Activated T-cell treated with anti-CD3 and anti-CD28 coated beads for 48 hours (primary cell): ENCODE measurements at regions not wholly inside any gene's neighbourhood (a gene's known extent, or its start where the extent isn't known, plus 50 kb on each side); places are given as distances from the start of the nearest gene placed in this dataset.

Source experiments
- DNase-seq: peaks from one replicate; pipeline ENCODE4 v3.0.0-alpha.2; 2020; ENCODE audit warnings: low read depth

DNA sequence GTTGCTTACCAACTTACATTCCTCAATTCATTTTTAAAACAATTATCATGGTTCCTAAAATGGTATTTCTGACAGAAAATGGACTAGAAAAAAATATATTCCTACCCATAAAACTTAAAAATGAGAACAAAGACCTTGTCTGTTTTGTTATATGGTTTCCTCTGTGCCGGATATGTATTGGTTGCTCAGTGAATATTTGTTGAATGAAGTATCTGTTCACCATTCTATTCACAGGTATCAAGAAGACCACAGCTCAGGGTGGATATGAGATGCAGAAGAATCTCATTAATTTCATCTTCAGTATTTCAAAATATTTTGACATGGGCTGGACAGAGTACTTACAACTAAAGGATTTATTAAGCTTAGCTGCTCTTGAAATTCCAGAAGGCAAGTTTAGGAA is 58.1 kb downstream of the TUSC7 start:
- DNase-seq = no peak

DNA sequence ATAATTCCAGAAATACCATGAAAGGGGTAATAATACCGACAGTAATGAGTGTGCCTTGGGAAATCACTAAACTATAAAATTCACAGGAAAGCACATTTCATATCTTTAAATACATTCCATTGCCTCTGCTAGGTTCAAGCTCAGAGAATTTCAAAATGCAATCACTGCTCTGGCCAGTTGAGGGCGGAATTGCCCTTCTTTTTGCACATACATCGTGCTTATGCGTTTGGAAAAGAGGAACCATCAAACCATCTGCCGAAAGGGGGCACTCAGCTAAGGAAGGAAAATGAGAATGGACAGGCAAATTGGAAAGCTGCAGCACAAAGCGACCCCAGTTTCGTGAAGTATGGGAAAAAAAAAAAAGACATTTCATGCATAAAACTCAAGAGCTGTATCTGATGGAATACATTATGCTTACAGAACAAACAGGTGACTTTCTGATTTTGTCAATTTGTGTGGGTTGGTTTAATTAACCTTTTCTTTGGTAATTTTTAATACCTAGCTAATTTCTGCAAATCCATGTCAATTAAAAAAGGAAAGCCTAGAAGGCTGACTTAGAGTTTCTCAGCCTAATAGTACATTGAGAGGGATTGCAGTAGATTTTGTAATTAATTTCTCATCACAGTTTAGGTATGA is 61.4 kb downstream of the TUSC7 start:
- DNase-seq = peak; percentile 33

DNA sequence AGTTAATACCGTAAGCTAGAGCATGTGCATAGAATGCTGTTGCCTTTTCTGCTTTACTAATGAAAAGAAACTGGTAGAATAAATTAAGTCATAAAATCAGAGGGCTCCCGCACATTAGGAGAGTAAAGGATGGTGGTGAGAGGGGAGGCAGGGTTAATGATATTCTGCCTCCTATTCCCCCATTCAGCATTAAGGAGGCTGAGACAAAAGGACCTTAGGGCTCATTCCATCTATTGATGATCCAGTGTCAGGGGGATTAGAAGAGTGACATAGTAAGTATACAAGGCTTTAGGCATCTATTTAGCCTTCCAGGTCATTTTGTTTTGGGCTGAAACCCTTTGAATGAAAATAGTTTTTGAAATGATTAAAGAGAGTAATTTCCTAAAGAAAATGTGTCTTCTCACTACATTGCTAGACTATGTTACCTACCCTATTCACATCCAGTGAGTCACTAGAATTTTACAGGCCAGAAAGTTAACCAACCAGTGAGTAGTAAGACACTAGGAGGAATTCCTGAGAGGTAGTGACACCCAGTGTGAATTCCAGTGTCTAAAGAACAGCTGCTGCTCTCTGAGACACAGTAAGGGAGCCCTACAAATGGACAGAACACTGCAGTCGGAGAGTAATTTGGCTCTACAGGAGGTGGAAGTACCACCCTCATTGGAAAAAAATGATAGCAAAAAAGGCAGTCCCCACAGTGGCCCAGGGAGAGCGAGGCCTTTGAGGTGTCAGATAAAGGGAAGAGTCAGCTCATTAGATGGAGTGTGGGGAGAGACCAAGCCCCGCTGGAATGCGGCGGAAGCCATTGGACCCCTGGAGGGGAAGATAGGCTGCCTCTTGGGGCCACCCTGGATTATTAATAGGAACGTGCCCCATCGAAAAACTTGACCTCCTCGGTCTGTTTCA is 67.6 kb downstream of the TUSC7 start:
- DNase-seq = no peak

DNA sequence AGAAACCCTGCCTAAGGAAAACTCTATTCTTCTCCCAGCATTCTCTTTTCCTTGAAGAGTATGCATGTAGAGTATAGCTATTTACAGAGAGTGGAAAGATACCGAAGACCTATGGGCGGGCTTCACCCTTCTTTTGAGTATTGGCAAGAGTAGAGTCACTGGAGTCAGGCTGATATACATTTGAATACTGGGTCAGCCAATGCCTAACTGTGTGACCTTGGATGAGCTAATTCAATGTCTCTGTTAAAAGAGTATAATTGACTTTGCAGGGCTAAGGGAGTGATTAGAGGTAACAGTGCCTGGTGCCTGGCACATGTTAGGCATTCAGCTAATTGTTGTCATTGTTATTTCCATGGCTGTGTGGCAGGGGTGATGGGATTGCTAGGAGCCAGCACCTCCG is 75.6 kb downstream of the TUSC7 start:
- DNase-seq = no peak

DNA sequence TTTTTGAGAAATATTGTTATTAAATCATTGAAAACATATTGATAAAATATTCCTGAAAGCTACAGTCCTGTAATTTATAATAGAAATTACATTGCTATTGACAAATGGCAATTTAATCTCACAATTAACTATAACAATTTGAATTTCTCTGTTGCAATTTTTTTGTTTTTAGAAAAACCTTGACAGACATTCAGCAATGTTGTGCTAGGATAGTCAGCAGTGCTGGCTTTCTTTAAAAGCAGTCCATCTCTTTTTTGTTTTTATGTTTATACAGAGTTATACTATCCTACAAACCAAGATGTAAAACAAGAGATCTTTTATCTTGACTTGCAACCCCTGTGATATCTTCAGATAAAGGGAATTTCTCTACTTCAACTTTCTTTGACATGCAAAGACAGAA is 93.1 kb downstream of the TUSC7 start:
- no peak for DNase-seq

DNA sequence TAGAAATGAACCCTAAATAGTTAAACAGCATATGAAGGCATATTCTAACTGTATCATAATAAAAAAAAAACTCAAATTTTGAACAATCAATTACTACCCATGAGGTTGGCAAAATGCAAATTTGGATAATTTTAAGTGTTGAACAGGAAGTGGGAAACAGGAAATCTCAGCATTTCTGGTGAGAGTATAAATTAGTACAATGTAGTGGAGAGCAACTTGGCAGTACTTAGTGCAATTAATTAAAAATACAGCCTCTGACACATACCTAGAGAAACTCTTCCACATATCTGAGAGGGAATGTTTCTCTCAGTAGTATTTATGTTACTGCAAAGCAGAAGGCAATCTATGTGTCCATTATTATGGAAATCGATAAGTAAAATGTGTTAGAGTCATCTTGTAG is 96.8 kb downstream of the TUSC7 start:
- DNase-seq = no peak

DNA sequence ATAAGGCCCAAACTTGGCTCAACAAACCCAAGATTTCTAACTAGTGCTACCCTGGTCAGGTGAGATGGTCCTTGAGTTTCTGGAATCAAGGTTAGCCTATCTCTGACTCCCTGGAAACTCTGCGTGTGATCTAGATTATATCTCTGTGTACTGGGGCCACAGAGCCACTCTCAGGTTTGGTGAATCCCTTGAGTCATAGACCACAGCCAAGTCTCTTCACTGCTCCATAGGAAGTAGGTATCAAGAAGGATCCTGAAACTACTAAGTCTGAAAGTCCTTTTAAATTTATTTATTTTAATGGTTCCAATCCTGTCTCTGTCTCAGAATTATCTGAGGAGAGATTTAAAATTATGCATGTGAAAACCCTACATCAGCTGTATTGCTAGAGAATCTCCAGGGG is 99.1 kb downstream of the TUSC7 start:
- DNase-seq = no peak

DNA sequence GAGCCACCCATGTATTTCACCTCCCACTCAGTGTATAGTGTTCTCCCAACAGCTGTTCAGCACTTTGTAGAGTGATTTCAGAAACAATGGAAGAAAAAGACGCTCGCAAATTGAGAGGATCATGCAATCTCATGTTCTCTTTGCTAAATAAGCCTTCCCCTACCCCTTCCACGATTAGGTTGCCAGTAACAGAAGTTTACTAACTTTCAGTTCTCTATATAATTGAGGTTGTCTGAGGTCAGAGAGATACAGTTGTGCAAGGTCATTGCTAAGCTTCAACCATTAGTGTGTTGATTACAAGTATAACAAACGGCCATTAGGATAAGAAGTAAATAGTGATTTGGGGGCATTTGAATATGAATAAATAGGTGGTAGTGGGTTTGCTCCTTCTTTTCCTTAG is 99.6 kb downstream of the TUSC7 start:
- no peak for DNase-seq

DNA sequence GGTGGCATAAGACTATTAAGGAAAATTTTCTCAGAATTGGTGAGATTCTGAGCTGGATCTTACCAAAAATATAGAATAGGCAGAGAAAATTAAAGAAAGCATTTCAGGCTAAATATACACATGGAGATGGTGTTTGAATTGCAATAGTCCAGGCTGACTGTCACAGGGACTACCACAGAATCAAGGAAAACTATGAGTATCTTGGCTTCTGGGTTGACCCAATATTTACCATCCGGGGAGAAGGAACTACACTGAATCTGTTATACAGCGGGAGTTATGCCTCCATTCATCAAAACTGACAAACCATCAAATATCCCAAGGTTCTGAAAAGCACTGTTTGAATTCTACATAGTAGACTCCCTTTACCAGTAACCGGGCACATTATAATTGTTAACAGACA is 102.2 kb downstream of the TUSC7 start:
- DNase-seq = no peak

DNA sequence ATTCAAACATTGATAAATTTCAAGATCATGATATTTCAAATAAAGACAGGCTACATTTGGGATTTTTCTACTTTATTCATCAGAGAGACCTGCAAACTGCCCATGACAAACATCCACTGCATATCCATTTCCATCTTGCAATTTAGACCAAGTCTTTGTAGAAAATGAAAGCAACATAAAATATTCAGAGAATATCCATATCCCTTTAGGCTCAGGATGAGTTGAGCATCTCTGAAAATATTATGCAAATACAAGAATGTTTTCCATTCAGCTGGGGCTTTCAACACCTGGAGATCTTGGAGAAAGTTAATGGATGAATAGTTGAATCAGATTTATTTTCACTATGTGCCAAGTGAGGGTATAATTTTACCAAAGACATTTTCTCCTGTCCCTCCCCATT is 103.4 kb downstream of the TUSC7 start:
- DNase-seq = no peak

DNA sequence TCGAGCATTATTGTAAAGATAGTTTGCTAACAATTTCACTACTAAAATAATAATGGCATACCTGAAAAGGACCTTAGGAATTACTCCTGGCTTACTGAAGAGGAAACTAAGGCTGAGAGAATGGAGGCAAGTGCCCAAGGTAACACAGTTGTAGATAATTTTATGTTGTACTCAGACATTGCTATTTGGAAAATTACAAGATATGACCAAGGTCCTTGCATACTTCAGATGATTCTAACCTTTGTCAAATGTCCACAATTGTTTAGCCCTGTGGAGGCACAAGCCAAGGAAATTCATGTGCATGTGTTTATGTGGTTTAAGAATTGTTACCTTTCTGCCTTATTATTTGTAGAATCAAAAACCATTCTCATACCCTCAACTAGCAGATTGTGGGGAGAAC is 105.7 kb downstream of the TUSC7 start:
- DNase-seq = no peak

DNA sequence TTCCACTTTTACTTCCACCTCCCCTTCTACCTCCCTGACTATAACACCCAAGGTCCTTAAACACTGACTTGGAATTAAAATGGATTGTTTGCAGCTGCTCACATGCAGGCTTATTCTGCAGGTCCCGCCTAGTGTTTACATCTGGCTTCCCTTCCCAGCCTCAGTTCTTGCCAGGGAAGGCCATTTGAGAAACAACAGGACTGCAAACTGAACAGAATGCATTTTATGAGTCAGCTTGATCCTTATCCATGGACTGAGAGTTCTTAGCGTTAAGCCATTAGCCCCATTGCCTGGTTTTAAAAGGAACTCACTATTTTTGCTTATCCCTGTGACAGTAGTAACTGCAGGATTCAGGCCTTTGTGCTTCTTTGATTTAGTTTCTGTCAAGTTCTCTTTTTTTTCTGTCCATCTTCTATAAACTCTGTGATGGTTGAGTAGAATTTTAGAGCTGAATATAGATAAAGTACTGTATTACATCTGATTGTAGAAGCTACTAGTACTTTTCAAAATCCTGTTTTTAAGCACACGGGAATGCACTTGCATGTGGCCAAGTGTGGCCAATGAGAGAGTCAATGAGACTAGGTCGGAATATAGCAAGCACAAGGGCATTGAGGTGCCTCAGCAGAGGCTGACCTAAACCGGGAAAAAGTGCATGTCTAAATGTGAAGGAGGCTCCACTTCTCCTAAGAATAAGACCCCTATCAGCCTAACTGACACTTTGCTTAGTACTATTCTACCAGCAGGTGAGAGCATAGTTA is 106.4 kb downstream of the TUSC7 start:
- no peak for DNase-seq

DNA sequence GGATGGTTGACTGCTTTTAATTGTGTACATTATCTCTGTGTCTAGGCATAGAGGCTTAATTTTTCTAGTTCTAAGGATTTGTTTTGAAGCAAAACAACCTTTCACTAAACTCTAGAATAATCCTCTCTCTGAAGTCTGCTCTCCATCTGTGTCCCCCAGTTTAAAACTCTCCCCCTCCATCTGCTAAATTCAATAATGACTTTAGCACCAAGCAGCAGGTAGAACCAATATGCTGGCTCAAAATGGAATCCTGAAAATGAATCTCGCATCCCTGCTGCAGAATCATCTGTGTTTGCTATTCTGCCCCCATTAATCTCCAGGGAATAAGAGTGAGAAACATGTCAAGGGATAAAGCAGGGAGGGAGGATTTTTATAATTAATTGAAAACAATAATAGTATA is 111.8 kb downstream of the TUSC7 start:
- no peak for DNase-seq

DNA sequence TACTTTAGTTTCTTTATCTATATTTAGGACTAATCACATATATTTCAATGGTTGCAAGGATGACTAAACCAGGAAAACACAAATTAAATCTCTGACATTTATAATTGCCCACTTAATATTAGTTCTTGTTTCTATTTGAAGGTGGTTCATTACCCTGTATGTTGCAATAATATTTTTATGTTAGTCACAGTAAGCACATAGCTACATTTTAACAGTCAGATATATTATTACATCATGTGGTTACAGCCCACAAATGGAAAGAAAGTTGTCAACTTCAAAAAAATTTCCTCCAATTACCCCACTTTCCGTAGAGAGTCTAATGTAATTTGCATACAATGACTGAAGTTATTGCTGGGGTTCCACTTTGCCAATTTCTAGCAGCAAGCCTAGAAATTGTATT is 114.6 kb downstream of the TUSC7 start:
- no peak for DNase-seq

DNA sequence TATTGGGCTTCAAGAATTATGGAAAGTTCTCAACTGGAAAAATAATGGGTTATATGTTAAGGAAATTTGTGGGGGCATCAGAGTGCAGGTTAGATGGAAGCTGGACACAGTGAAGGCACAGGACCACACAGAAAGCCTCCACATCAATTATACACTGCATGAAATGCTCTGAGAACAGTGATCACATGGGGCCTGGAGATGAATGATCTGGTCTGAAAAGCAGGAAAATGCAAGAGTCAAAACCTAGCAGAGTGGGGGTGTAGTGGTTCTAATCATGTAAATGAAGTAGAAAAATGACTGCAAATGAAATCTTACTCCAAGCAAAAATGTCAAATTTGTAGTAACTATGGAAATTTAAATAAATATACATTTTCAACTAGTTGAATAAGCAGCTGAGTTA is 123.6 kb downstream of the TUSC7 start:
- DNase-seq = no peak

DNA sequence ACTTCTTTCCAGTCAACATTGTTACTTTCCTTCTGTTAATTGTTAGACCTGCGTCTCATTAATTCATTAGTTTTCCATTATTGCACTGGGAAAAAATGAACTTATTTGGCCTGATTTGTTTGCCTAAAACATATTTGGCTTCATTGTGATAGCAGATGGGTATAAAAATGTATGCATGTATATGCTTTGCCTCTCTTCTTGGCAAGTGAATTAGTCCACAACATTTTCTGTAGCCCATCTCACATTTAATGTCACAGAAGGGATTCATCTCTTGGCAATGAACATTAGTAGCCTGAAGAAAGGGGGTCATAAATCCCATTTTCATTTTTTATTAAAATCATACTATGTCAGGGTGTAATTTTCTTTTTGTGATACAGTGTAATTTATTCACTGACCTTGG is 125.2 kb downstream of the TUSC7 start:
- no peak for DNase-seq

DNA sequence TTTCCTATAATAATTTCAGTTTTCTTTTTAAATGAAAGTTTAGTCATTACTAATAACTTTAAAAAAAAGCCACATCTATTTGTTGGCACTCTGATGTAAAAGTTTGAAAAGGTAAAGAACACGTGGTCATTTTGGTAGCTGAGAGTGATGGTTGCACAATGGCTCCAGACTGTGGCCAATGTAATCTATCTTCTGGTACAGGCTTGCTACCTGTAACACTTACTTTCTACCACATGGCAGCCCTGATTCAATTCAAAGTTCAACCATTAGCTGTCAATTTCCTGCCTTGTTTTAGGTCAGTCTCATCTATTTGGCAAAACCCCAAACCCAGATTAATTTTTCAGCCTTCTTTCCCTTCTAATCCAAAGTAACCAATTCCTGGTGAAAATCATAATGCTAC is 126.1 kb downstream of the TUSC7 start:
- DNase-seq = no peak

DNA sequence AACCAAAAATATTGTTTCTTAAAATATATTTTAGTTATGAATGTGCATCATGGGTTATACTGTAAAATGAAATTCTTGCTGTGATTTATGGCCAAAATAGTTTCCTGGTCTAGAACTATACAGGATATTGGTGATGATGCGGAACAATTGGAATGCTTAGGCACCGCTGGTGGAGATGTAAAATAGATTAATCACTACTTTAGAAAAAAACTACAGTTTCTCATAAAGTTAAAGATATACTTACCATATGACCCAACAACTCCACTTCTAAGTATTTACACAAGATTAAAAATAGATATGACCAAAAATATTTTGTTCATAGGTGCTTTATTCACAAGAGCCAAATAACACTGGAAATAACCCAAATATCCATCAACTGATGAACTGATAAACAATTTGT is 126.7 kb downstream of the TUSC7 start:
- no peak for DNase-seq

DNA sequence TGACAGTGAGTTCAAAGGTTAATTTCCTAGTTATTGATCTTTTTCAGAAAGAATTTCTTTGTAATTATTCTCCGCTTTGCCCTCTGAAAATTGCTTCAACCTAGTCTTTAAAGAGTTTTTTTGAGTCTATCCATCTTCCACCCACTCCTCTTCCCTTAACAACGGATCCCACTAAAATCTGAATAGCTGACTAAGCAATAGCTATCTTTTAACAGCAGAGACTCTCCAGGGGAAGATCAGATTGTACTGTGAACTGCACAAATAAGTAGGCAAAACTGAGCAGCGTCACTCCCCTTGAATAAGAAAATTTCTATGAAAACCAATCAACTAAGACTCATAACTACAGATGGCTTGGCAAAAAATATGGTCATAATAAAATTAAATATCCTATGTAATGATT is 127.9 kb downstream of the TUSC7 start:
- DNase-seq = no peak

DNA sequence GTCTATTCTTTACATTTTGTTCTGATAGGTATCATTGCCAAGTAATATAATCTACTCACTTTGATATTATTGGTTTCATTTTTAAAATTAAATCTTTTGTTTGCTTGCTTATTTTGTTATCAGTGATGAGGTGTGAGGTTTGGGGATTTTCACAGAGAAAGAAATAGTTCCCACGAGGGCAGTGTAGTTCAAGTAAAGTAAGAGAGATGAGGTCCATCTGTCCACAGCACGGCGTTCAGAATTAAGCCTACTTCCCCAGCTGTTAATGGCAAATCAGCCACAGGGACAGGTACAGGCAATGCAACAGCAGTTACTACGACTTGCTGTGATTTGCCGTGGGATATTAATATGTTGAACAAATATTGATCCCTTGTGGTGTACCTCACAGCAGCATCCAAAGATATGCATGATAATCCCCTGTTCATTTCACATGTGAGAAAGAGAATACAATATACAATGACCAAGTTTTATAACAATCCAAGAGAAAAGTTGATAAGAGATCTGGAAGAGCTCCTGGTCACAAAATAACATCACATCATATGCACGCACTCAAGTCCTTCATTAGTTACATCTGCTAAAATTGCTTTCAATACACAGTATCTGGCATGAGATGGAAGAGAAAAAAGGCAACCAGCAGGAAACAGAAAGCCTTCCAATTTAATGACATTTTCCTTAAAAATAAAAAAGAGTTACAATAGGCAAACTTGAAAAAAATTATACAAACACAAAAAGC is 131.6 kb downstream of the TUSC7 start:
- DNase-seq = no peak

DNA sequence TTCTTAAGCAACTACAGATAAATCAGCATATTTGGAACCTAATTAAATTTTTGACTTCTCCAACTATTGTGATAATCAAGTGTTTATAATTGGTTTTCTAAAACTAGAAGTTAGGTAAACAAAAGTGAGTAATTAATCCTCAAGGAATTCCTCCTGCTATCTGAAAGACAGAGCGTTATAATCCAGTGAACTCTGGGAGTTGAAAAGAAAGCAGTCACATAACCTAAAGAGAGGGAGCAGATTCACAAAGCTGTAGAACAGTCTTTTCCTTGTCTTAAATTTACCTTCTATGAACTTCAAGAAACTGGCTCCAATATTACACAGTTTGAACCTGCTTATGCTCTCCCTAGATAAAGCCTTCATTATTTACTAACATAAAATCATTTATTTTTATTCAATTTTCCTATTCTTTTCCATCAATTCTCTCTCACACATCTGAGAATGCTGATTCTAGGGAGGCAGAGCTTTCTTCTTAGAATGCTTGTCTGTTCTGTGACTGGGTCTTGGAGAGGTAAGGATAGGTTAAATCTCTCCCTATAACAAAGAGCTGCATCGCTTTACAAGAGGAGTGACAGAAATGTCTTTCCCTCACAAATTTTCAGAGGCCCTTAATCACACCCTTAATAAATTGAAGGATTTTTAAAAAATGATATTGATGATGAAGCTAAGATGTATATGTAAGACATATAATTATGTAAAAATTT is 132.8 kb downstream of the TUSC7 start:
- DNase-seq = no peak
